Suprapubic skin (tissue), 4 donors: ENCODE measurements at regions not wholly inside any gene's neighbourhood (a gene's known extent, or its start where the extent isn't known, plus 50 kb on each side); places are given as distances from the start of the nearest gene placed in this dataset.
A peak's percentile ranks its signal among the peaks of the same experiment; 100 is the strongest.
"Not testable (repeated sequence)": the region's sequence is repeated elsewhere in the genome, so short reads cannot be mapped to it uniquely, and the experiment has no call there.

Source experiments
- DNase-seq, 2 donors: peaks; one replicate each; pipeline ENCODE4 v3.0.0-alpha.2; 2019; ENCODE audit warnings: low spot score in 2 of 2
- H3K27ac ChIP-seq: fragments of 200-600 bp; sonication (generic); one replicate; pipeline ENCODE4 v1.5.1; 2019
- H3K27me3 ChIP-seq: fragments of 200-600 bp; sonication (generic); one replicate; pipeline ENCODE4 v1.5.1; 2019
- H3K36me3 ChIP-seq: fragments of 200-600 bp; sonication (generic); one replicate; pipeline ENCODE4 v1.5.1; 2019
- H3K4me1 ChIP-seq: fragments of 200-600 bp; sonication (generic); one replicate; pipeline ENCODE4 v1.5.1; 2019
- H3K4me3 ChIP-seq: fragments of 200-600 bp; sonication (generic); one replicate; pipeline ENCODE4 v1.5.1; 2019; ENCODE audit warnings: mild to moderate bottlenecking
- H3K9me3 ChIP-seq: fragments of 200-600 bp; sonication (generic); one replicate; pipeline ENCODE4 v1.5.1; 2019
- CTCF ChIP-seq, 2 donors: fragments of 200-600 bp in 1 of 2; fragments of 450-650 bp in 1 of 2; sonication (generic) in 1 of 2; IDR thresholded peaks; one replicate each; pipeline ENCODE4 v1.5.1; 2016 to 2019; ENCODE audit warnings: antibody characterized with exemption in 2 of 2, mild to moderate bottlenecking in 1 of 2, moderate library complexity in 1 of 2
- EP300 ChIP-seq: sonication (generic); formaldehyde crosslinking; IDR thresholded peaks from one replicate; pipeline ENCODE4 v1.6.1; 2017; ENCODE audit warnings: antibody characterized with exemption
- POLR2A ChIP-seq, 2 donors: fragments of 450-650 bp; IDR thresholded peaks; one replicate each; pipeline ENCODE4 v1.6.1; 2017; ENCODE audit warnings: antibody characterized with exemption in 2 of 2, mild to moderate bottlenecking in 2 of 2, moderate library complexity in 2 of 2
- POLR2AphosphoS5 ChIP-seq, 3 donors: sonication (generic); formaldehyde crosslinking; IDR thresholded peaks; one replicate each; pipeline ENCODE4 v1.6.1; 2017; ENCODE audit warnings: antibody characterized with exemption in 3 of 3
- WGBS: methylation state at CpG from one replicate; pipeline ENCODE4 v1.1.5; 2018; 5-methylcytosine and 5-hydroxymethylcytosine counted together

GRCh38 chr7:65800890-65801341 is 72.0 kb upstream of the VKORC1L1 start:
- DNase-seq = peak in 1 of 2 donors; percentile 28
- no peak overlapping the region for H3K4me3 ChIP-seq
- no peaks in the 10 kb centered on the region for H3K9me3 ChIP-seq
- H3K27ac ChIP-seq = no peak overlapping the region
- peaks cover 19% of the 10 kb centered on the region for H3K36me3 ChIP-seq
- no peak for TF ChIP-seq EP300
- no peak for TF ChIP-seq POLR2A (IDR thresholded peaks at IDR 0.05)
- no peak for TF ChIP-seq CTCF (IDR thresholded peaks at IDR 0.05)
- TF ChIP-seq POLR2AphosphoS5 (IDR thresholded peaks at IDR 0.05) = no peak
- H3K4me1 ChIP-seq = no peaks in the 10 kb centered on the region
- H3K27me3 ChIP-seq = no peaks in the 10 kb centered on the region
- 72% methylated on average over 6 of the region's 6 CpGs for WGBS

GRCh38 chr7:65804887-65805286 is 68.0 kb upstream of the VKORC1L1 start:
- TF ChIP-seq POLR2A (IDR thresholded peaks at IDR 0.05) (no peak), POLR2AphosphoS5 (IDR thresholded peaks at IDR 0.05) (no peak), CTCF (IDR thresholded peaks at IDR 0.05) (no peak), EP300 (no peak)
- Histone ChIP-seq H3K27ac (no peak overlapping the region), H3K4me3 (no peak overlapping the region), H3K27me3 (no peaks in the 10 kb centered on the region), H3K4me1 (no peaks in the 10 kb centered on the region), H3K9me3 (no peaks in the 10 kb centered on the region), H3K36me3 (peaks cover 7% of the 10 kb centered on the region)
- peak in 1 of 2 donors; percentile 38 for DNase-seq
- WGBS = 77% methylated on average over 4 of the region's 4 CpGs

GRCh38 chr7:65807067-65807466 is 65.8 kb upstream of the VKORC1L1 start:
- WGBS = 76% methylated on average over 5 of the region's 5 CpGs
- not testable (repeated sequence) for H3K9me3 ChIP-seq, H3K4me3 ChIP-seq, H3K36me3 ChIP-seq, H3K27me3 ChIP-seq, H3K27ac ChIP-seq, H3K4me1 ChIP-seq
- peak in 1 of 2 donors; percentile 35 for DNase-seq

GRCh38 chr7:65809259-65809981 is 63.5 kb upstream of the VKORC1L1 start:
- 77% methylated on average over 6 of the region's 6 CpGs for WGBS
- no peaks in the 10 kb centered on the region for H3K9me3 ChIP-seq
- TF ChIP-seq EP300 (no peak), CTCF (IDR thresholded peaks at IDR 0.05) (no peak), POLR2A (IDR thresholded peaks at IDR 0.05) (no peak), POLR2AphosphoS5 (IDR thresholded peaks at IDR 0.05) (no peak)
- no peak overlapping the region for H3K4me3 ChIP-seq
- peaks cover 5% of the 10 kb centered on the region for H3K36me3 ChIP-seq
- H3K27me3 ChIP-seq = no peaks in the 10 kb centered on the region
- H3K4me1 ChIP-seq = no peaks in the 10 kb centered on the region
- DNase-seq = no peak
- H3K27ac ChIP-seq = no peak overlapping the region

- TF ChIP-seq CTCF (IDR thresholded peaks at IDR 0.05) (no peak), POLR2A (IDR thresholded peaks at IDR 0.05) (no peak), POLR2AphosphoS5 (IDR thresholded peaks at IDR 0.05) (no peak)
- no peak for DNase-seq
- no peaks in the 10 kb centered on the region for H3K27me3 ChIP-seq
- H3K4me3 ChIP-seq = no peak overlapping the region
- no peaks in the 10 kb centered on the region for H3K4me1 ChIP-seq
- no peaks in the 10 kb centered on the region for H3K9me3 ChIP-seq
- no peaks in the 10 kb centered on the region for H3K36me3 ChIP-seq
- no peak overlapping the region for H3K27ac ChIP-seq
- 81% methylated on average over 3 of the region's 3 CpGs for WGBS
Measured at GRCh38 chr7:65809982-65810288, 62.9 kb upstream of the VKORC1L1 start.

- WGBS = 87% methylated on average over 5 of the region's 5 CpGs
Measured at GRCh38 chr7:65812281-65812680, 60.6 kb upstream of the VKORC1L1 start.

GRCh38 chr7:65814556-65815167 is 58.2 kb upstream of the VKORC1L1 start:
- 78% methylated on average over 3 of the region's 3 CpGs for WGBS
- not testable (repeated sequence) for H3K4me1 ChIP-seq, H3K36me3 ChIP-seq, DNase-seq, H3K9me3 ChIP-seq, H3K27me3 ChIP-seq, H3K4me3 ChIP-seq, H3K27ac ChIP-seq

More at GRCh38 chr7:65812281-65812680, 60.6 kb upstream of the VKORC1L1 start:
- no peak overlapping the region for H3K4me3 ChIP-seq
- H3K27ac ChIP-seq = no peak overlapping the region
- H3K27me3 ChIP-seq = no peaks in the 10 kb centered on the region
- H3K4me1 ChIP-seq = no peaks in the 10 kb centered on the region
- no peaks in the 10 kb centered on the region for H3K36me3 ChIP-seq
- no peak for DNase-seq
- TF ChIP-seq POLR2AphosphoS5 (IDR thresholded peaks at IDR 0.05) (no peak), EP300 (no peak), CTCF (IDR thresholded peaks at IDR 0.05) (no peak), POLR2A (IDR thresholded peaks at IDR 0.05) (no peak)
- no peaks in the 10 kb centered on the region for H3K9me3 ChIP-seq
